ENCODE measurements at regions not wholly inside any gene's neighbourhood (a gene's known extent, or its start where the extent isn't known, plus 50 kb on each side); places are given as distances from the start of the nearest gene placed in this dataset.

- in situ Hi-C loops (cut with HindIII; ENCODE audit: low sequenced_read_pairs) = no loop called here
Measured at GRCh38 chr1:38361566-38361965, 315.0 kb upstream of the POU3F1 start.

- in situ Hi-C loops (cut with HindIII; ENCODE audit: low sequenced_read_pairs) = no loop called here
Measured at GRCh38 chr1:38360807-38361206, 314.2 kb upstream of the POU3F1 start.

GRCh38 chr1:38353956-38354355 is 307.4 kb upstream of the POU3F1 start:
- in situ Hi-C loops (cut with HindIII; ENCODE audit: low sequenced_read_pairs) = no loop called here

- in situ Hi-C loops (cut with HindIII; ENCODE audit: low sequenced_read_pairs) = no loop called here
Measured at GRCh38 chr1:38352869-38353268, 306.3 kb upstream of the POU3F1 start.

GRCh38 chr1:38347446-38348175 is 301.0 kb upstream of the POU3F1 start:
- in situ Hi-C loops (cut with HindIII; ENCODE audit: low sequenced_read_pairs) = no loop called here

- in situ Hi-C loops (cut with HindIII; ENCODE audit: low sequenced_read_pairs) = no loop called here
Measured at GRCh38 chr1:38344716-38345115, 298.1 kb upstream of the POU3F1 start.

GRCh38 chr1:38341694-38342093 is 295.1 kb upstream of the POU3F1 start:
- in situ Hi-C loops (cut with HindIII; ENCODE audit: low sequenced_read_pairs) = no loop called here

GRCh38 chr1:38340409-38340808 is 293.8 kb upstream of the POU3F1 start:
- in situ Hi-C loops (cut with HindIII; ENCODE audit: low sequenced_read_pairs) = no loop called here

GRCh38 chr1:38337711-38338110 is 291.1 kb upstream of the POU3F1 start:
- in situ Hi-C loops (cut with HindIII; ENCODE audit: low sequenced_read_pairs) = no loop called here

GRCh38 chr1:38336961-38337360 is 290.4 kb upstream of the POU3F1 start:
- in situ Hi-C loops (cut with HindIII; ENCODE audit: low sequenced_read_pairs) = no loop called here

GRCh38 chr1:38336301-38336923 is 289.8 kb upstream of the POU3F1 start:
- in situ Hi-C loops (cut with HindIII; ENCODE audit: low sequenced_read_pairs) = no loop called here

GRCh38 chr1:38334930-38335592 is 288.5 kb upstream of the POU3F1 start:
- in situ Hi-C loops (cut with HindIII; ENCODE audit: low sequenced_read_pairs) = no loop called here

GRCh38 chr1:38332649-38333310 is 286.2 kb upstream of the POU3F1 start:
- in situ Hi-C loops (cut with HindIII; ENCODE audit: low sequenced_read_pairs) = no loop called here

GRCh38 chr1:38331496-38332210 is 285.1 kb upstream of the POU3F1 start:
- in situ Hi-C loops (cut with HindIII; ENCODE audit: low sequenced_read_pairs) = no loop called here

- in situ Hi-C loops (cut with HindIII; ENCODE audit: low sequenced_read_pairs) = no loop called here
Measured at GRCh38 chr1:38330799-38331198, 284.2 kb upstream of the POU3F1 start.

- in situ Hi-C loops (cut with HindIII; ENCODE audit: low sequenced_read_pairs) = no loop called here
Measured at GRCh38 chr1:38329644-38330043, 283.1 kb upstream of the POU3F1 start.

- in situ Hi-C loops (cut with HindIII; ENCODE audit: low sequenced_read_pairs) = no loop called here
Measured at GRCh38 chr1:38328278-38329035, 281.9 kb upstream of the POU3F1 start.

- in situ Hi-C loops (cut with HindIII; ENCODE audit: low sequenced_read_pairs) = no loop called here
Measured at GRCh38 chr1:38327559-38327973, 281.0 kb upstream of the POU3F1 start.

- in situ Hi-C loops (cut with HindIII; ENCODE audit: low sequenced_read_pairs) = no loop called here
Measured at GRCh38 chr1:38326856-38327255, 280.3 kb upstream of the POU3F1 start.

- in situ Hi-C loops (cut with HindIII; ENCODE audit: low sequenced_read_pairs) = no loop called here
Measured at GRCh38 chr1:38326135-38326534, 279.5 kb upstream of the POU3F1 start.
